T-helper 17 cell (primary cell): ENCODE measurements at regions not wholly inside any gene's neighbourhood (a gene's known extent, or its start where the extent isn't known, plus 50 kb on each side); places are given as distances from the start of the nearest gene placed in this dataset.
"Not testable (repeated sequence)": the region's sequence is repeated elsewhere in the genome, so short reads cannot be mapped to it uniquely, and the experiment has no call there.

Experiments
- ATAC-seq: fragments of 150-1000 bp; cut with Tn5 transposase; 2 replicates; pipeline ENCODE4 v1.10.0; 2021; ENCODE audit warnings: mild to moderate bottlenecking, moderate library complexity
- DNase-seq, 3 donors: peaks; one replicate each; pipeline versions ENCODE4 v3.0.0 to v3.0.0-alpha.2; 2020 to 2021
- H3K9me3 ChIP-seq: one replicate; pipeline ENCODE4 v1.7.0; 2013; ENCODE audit warnings: low read length, mild to moderate bottlenecking; ENCODE audit not compliant: control insufficient read depth, poor library complexity, severe bottlenecking
- H3K27ac Mint-ChIP-seq: one replicate; pipeline ENCODE4 v1.8.0; 2022; ENCODE audit warnings: mild to moderate bottlenecking, moderate library complexity, mixed read lengths
- H3K27me3 Mint-ChIP-seq: one replicate; pipeline ENCODE4 v1.8.0; 2022; ENCODE audit warnings: mixed read lengths
- H3K36me3 Mint-ChIP-seq: one replicate; pipeline ENCODE4 v1.8.0; 2022; ENCODE audit warnings: low read depth, mixed read lengths
- H3K4me1 Mint-ChIP-seq: one replicate; pipeline ENCODE4 v1.8.0; 2022; ENCODE audit warnings: mild to moderate bottlenecking, mixed read lengths
- H3K4me3 Mint-ChIP-seq: one replicate; pipeline ENCODE4 v1.8.0; 2022; ENCODE audit warnings: mild to moderate bottlenecking, moderate library complexity, mixed read lengths

- no peaks in the 10 kb centered on the region for H3K9me3 ChIP-seq
- no peaks in the 10 kb centered on the region for H3K4me1 Mint-ChIP-seq
- peaks cover 72% of the 10 kb centered on the region for H3K27me3 Mint-ChIP-seq
- DNase-seq (no peak), ATAC-seq (no peak)
- peaks cover 7% of the 10 kb centered on the region for H3K36me3 Mint-ChIP-seq
- H3K27ac Mint-ChIP-seq = peak overlapping the region; percentile 1
- H3K4me3 Mint-ChIP-seq = no peak overlapping the region
Measured at GRCh38 chr6:28634761-28635546, 109.3 kb downstream of the GPX5 start.

GRCh38 chr6:28635547-28636158, 110.0 kb downstream of the GPX5 start:
- ATAC-seq = no peak
- no peak for DNase-seq
- H3K9me3 ChIP-seq = no peaks in the 10 kb centered on the region
- H3K4me1 Mint-ChIP-seq = no peaks in the 10 kb centered on the region
- H3K36me3 Mint-ChIP-seq = peaks cover 7% of the 10 kb centered on the region
- H3K27ac Mint-ChIP-seq = peak overlapping the region; percentile 1
- H3K27me3 Mint-ChIP-seq = peaks cover 69% of the 10 kb centered on the region
- no peak overlapping the region for H3K4me3 Mint-ChIP-seq

GRCh38 chr6:28638787-28639430, 113.2 kb downstream of the GPX5 start:
- no peak overlapping the region for H3K27ac Mint-ChIP-seq
- peaks cover 65% of the 10 kb centered on the region for H3K27me3 Mint-ChIP-seq

GRCh38 chr6:28639445-28640290, 114.0 kb downstream of the GPX5 start:
- not testable (repeated sequence) for DNase-seq, H3K27ac Mint-ChIP-seq, H3K4me3 Mint-ChIP-seq, H3K36me3 Mint-ChIP-seq, ATAC-seq, H3K9me3 ChIP-seq, H3K4me1 Mint-ChIP-seq
- peaks cover 58% of the 10 kb centered on the region for H3K27me3 Mint-ChIP-seq

More at GRCh38 chr6:28638787-28639430, 113.2 kb downstream of the GPX5 start:
- Mint-ChIP-seq H3K4me3 (no peak overlapping the region), H3K36me3 (peaks cover 7% of the 10 kb centered on the region), H3K4me1 (no peaks in the 10 kb centered on the region)
- DNase-seq (no peak), ATAC-seq (no peak)
- no peaks in the 10 kb centered on the region for H3K9me3 ChIP-seq

GRCh38 chr6:28643017-28643740, 117.5 kb downstream of the GPX5 start:
- ATAC-seq (no peak), DNase-seq (no peak)
- Mint-ChIP-seq H3K27ac (no peak overlapping the region), H3K4me3 (no peak overlapping the region), H3K4me1 (peaks cover 5% of the 10 kb centered on the region), H3K27me3 (peaks cover 43% of the 10 kb centered on the region), H3K36me3 (peaks cover 4% of the 10 kb centered on the region)
- H3K9me3 ChIP-seq = no peaks in the 10 kb centered on the region

- ATAC-seq (no peak), DNase-seq (no peak)
- H3K9me3 ChIP-seq = no peaks in the 10 kb centered on the region
- no peak overlapping the region for H3K27ac Mint-ChIP-seq
- peaks cover 8% of the 10 kb centered on the region for H3K4me1 Mint-ChIP-seq
- H3K36me3 Mint-ChIP-seq = no peaks in the 10 kb centered on the region
- H3K4me3 Mint-ChIP-seq = no peak overlapping the region
- peaks cover 59% of the 10 kb centered on the region for H3K27me3 Mint-ChIP-seq
Measured at GRCh38 chr6:28646650-28647049, 121.0 kb downstream of the GPX5 start.

- H3K36me3 Mint-ChIP-seq = no peaks in the 10 kb centered on the region
- H3K27ac Mint-ChIP-seq = no peak overlapping the region
- H3K4me1 Mint-ChIP-seq = peaks cover 8% of the 10 kb centered on the region
- H3K9me3 ChIP-seq = no peaks in the 10 kb centered on the region
- peak overlapping the region; percentile 77 for H3K4me3 Mint-ChIP-seq
- DNase-seq = no peak
- peaks cover 59% of the 10 kb centered on the region for H3K27me3 Mint-ChIP-seq
- no peak for ATAC-seq
Measured at GRCh38 chr6:28648035-28648877, 122.6 kb downstream of the GPX5 start.

GRCh38 chr6:28648878-28649375, 123.2 kb downstream of the GPX5 start:
- Mint-ChIP-seq H3K4me3 (peak overlapping the region; percentile 77), H3K27ac (no peak overlapping the region), H3K4me1 (peaks cover 8% of the 10 kb centered on the region), H3K36me3 (no peaks in the 10 kb centered on the region), H3K27me3 (peaks cover 57% of the 10 kb centered on the region)
- DNase-seq = no peak
- ATAC-seq = no peak
- H3K9me3 ChIP-seq = no peaks in the 10 kb centered on the region

GRCh38 chr6:28651161-28651560, 125.5 kb downstream of the GPX5 start:
- Mint-ChIP-seq H3K4me1 (peaks cover 8% of the 10 kb centered on the region), H3K36me3 (no peaks in the 10 kb centered on the region), H3K27me3 (peaks cover 66% of the 10 kb centered on the region), H3K27ac (no peak overlapping the region), H3K4me3 (no peak overlapping the region)
- ATAC-seq (no peak), DNase-seq (no peak)
- H3K9me3 ChIP-seq = no peaks in the 10 kb centered on the region

- no peak for DNase-seq
- H3K27ac Mint-ChIP-seq = no peak overlapping the region
- ATAC-seq = no peak
- no peaks in the 10 kb centered on the region for H3K36me3 Mint-ChIP-seq
- peaks cover 7% of the 10 kb centered on the region for H3K4me1 Mint-ChIP-seq
- no peak overlapping the region for H3K4me3 Mint-ChIP-seq
- H3K27me3 Mint-ChIP-seq = peaks cover 73% of the 10 kb centered on the region
- no peaks in the 10 kb centered on the region for H3K9me3 ChIP-seq
Measured at GRCh38 chr6:28653876-28654275, 128.2 kb downstream of the GPX5 start.

DNA sequence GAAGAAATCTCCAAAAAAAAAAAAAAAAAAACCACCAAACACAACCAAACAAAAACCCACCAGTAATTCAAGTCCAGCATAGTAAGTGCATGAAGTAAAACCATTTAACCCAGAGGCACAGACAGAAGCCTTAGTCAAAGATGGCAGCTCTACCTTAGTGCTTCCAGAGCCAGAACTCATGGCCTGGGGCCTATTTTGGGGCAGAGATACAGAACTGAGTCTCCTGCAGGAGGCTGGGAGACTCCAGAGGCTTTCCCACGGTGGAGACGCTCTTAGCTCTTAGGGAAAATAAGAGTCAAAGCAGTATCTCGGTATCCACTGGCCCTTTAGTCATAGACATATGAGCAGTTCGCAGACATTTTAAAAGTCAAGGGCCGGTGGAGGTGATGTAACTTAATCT, 129.5 kb downstream of the GPX5 start:
- H3K9me3 ChIP-seq = no peaks in the 10 kb centered on the region
- Mint-ChIP-seq H3K27ac (no peak overlapping the region), H3K36me3 (no peaks in the 10 kb centered on the region), H3K4me3 (no peak overlapping the region), H3K27me3 (peaks cover 74% of the 10 kb centered on the region), H3K4me1 (peaks cover 9% of the 10 kb centered on the region)
- ATAC-seq (no peak), DNase-seq (no peak)

DNA sequence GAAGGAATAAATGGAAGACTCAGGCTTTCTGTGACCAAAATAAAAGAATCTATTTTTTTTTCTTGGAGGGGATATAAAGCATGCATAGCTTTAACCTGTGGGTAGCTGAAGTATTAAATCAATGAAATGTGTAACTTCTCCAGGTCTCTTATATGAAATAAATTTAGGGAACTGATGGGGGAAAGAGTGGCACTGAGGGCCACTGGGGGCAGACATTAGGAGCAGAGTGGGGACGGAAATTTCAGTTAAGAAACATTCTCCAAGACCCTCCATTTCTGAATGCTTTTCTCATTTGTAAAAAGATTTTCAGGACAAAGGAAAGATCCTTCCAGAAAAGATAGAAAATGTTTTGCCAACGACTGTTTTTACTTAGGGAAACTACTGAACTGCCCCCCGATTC, 131.0 kb downstream of the GPX5 start:
- H3K27me3 Mint-ChIP-seq = peaks cover 69% of the 10 kb centered on the region
- H3K36me3 Mint-ChIP-seq = no peaks in the 10 kb centered on the region
- no peak overlapping the region for H3K27ac Mint-ChIP-seq
- DNase-seq = no peak
- no peaks in the 10 kb centered on the region for H3K9me3 ChIP-seq
- H3K4me1 Mint-ChIP-seq = peaks cover 9% of the 10 kb centered on the region
- H3K4me3 Mint-ChIP-seq = peak overlapping the region; percentile 28
- no peak for ATAC-seq
